Keratinocyte (primary cell): ENCODE measurements at regions not wholly inside any gene's neighbourhood (a gene's known extent, or its start where the extent isn't known, plus 50 kb on each side); places are given as distances from the start of the nearest gene placed in this dataset.

ENCODE experiments used
- EZH2 ChIP-seq: IDR thresholded peaks from one replicate; pipeline ENCODE4 v1.6.1; 2012; ENCODE audit warnings: inconsistent platforms, mild to moderate bottlenecking, low read length, moderate library complexity
- TF ChIP-seq, protein P1 (sequence below), 3 experiments: IDR thresholded peaks in 1 of 3; conservative IDR thresholded peaks in 1 of 3; optimal IDR thresholded peaks in 1 of 3; 2 replicates in 2 of 3; 3 replicates in 1 of 3; pipeline versions ENCODE3 to v1.5.1; 2011; ENCODE audit warnings: low read length in 3 of 3, mild to moderate bottlenecking in 3 of 3, moderate library complexity in 2 of 3, control low read depth in 1 of 3, inconsistent platforms in 1 of 3; ENCODE audit not compliant: insufficient read depth in 2 of 3; ENCODE audit errors: extremely low read depth in 1 of 3

DNA sequence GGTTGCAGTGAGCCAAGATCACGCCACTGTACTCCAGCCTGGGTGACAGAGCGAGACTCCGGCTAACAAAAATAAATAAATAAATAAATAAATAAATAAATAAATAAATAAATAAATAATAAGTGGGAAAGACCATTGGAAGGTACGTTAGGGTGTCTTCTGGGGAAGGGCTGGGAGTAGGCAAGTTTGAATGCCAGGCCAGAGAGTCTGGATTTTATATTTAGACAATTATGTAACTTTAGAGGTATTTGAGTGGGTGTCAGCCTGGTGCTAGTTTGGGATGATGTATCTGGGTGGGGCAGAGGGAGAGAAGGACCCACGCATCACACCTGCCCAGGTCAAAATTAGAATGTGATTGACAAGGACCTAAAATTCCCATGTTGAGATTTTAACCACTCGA lies 73.1 kb upstream of the PRNP start:
- TF ChIP-seq, protein P1, sequence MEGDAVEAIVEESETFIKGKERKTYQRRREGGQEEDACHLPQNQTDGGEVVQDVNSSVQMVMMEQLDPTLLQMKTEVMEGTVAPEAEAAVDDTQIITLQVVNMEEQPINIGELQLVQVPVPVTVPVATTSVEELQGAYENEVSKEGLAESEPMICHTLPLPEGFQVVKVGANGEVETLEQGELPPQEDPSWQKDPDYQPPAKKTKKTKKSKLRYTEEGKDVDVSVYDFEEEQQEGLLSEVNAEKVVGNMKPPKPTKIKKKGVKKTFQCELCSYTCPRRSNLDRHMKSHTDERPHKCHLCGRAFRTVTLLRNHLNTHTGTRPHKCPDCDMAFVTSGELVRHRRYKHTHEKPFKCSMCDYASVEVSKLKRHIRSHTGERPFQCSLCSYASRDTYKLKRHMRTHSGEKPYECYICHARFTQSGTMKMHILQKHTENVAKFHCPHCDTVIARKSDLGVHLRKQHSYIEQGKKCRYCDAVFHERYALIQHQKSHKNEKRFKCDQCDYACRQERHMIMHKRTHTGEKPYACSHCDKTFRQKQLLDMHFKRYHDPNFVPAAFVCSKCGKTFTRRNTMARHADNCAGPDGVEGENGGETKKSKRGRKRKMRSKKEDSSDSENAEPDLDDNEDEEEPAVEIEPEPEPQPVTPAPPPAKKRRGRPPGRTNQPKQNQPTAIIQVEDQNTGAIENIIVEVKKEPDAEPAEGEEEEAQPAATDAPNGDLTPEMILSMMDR (optimal IDR thresholded peaks at IDR 0.05 in 1 of 3, IDR thresholded peaks at IDR 0.05 in 1 of 3, conservative IDR thresholded peaks at IDR 0.05 in 1 of 3; ENCODE audit: extremely low read depth in 1 of 3, insufficient read depth in 2 of 3, low read length in 3 of 3): no peak
- no peak for TF ChIP-seq EZH2
